COR-L47 (cell line): ENCODE measurements at regions not wholly inside any gene's neighbourhood (a gene's known extent, or its start where the extent isn't known, plus 50 kb on each side); places are given as distances from the start of the nearest gene placed in this dataset.

Experiments used
- DNase-seq: peaks from one replicate; lab custom pipeline; 2025; lab: John Stamatoyannopoulos, UW

DNA sequence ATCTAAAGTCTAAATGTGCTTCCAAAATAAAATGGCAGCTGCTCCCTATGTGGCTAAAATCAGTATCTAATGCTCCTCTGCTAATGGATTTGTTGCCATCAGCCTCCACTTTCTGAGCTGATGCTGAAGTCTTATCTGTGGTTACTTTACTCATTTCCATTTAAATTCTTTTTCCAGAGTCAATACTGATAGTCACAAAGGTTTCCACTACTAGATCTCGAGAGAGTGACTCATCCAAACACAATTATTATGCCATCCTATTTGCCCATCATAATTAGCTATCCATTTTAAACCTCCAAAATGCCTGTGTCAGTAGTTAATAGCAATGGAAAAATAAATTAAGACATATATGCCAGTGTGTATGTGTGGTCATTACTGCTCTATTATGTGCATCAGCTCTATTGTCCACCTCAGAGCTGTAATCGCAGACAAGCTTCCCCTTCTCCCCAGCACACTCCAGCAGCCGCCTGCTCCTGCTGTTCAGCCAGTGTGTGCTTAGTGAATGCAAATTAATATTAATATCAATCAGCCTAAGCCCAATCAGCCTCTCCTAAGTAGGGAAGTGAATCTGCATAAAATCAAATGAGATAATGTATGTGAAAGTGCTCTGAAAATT, 199.8 kb upstream of the ZIC3 start:
- DNase-seq, result peak; percentile 48

GRCh38 chrX:137363559-137363958, 202.4 kb upstream of the ZIC3 start:
- no peak for DNase-seq

DNA sequence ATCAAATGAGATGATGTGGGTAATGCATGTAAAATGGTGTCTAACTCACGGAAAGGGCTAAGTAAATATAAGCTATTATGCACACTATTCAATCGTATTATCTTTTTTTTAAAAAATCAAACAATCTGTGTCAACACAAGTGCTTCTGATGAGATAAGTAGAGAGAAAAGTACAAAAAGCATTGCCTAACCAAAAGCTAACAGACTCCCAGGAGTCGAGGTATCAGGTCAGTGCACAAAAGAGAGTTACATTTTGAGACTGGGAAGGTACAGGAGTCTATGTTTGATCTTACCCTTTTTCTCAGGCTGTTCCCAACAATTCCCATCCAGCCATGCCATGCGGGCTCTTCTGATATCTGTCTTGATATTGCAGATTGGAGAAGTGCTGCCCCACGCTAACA, 203.3 kb upstream of the ZIC3 start:
- DNase-seq, result no peak

DNA sequence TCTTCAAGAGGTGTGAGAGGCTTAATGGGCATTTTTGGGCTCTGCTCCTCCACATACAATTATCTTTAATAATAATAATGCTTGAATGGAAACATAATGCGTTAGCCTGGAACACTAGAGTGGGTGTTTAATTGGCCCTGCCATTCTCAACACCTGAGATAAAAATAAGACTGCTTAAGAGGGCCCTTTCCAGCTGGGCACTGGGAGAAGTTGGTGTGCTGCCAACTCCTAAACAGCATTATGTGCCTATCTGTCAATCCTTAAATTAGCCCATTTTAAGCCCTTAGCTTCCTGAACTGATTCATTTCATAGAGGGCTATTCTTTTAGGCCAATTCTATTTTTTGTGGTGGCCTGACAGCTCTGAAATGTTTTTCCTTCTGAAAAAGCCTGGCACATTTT, 211.1 kb upstream of the ZIC3 start:
- peak; percentile 30 for DNase-seq

DNA sequence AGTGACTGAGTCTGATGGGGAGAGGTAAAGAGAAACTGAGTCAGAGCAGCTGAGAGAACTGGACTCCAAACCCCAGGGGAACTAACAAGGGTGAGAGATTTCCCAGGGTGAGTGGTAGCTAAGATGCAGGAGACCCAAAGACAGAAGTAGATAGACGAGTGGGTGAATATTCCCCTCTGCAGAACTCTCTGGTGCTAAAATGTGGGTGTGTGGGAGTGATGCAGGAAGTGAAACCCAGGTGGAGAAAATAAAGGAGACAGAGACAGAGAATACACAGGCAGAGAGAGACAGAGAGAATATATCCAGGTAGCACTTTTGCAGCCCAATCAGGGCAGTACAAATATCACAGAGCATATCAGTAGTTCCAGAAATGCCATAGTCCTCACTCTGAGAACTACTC, 212.5 kb upstream of the ZIC3 start:
- DNase-seq, result no peak

GRCh38 chrX:137352101-137352660, 213.7 kb upstream of the ZIC3 start:
- no peak for DNase-seq

DNA sequence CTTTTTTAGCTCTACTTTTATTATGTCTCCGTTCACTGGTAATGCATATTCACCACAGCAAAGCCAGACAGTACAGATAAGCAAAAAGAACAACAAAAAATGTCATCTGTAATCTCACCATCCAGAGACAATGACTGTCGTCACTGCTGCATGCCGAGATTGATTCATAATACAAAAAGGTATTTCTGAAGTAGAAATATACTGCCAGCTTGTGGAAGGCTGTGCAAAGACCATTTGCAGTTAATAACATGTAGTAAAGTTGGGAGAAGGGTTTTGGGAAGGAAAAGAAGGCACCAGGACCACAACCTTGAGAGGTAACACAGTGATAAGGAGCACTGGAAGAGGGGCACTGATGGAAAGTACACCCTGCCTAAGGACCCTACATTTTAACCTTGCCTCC, 223.0 kb upstream of the ZIC3 start:
- no peak for DNase-seq

- DNase-seq, result no peak
Observed at GRCh38 chrX:137313627-137314026, 252.3 kb upstream of the ZIC3 start.

DNA sequence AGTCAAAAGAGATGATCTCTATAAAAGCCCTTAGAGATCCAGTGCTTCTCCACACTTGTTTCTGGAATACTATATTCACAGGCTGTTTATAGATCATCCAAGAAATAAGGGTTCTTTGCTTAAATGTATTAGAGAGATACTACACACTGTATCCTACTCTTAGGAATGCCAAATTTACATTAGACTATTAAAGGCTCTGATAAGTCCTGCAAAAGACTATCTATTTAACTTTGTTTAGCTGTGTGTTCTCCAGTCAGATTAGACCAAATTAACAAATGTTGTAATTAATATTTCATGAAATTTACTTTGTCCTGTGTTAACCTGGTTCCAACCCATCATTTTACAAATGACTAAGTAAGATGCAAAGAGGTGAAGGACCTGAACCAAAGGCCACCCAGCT, 260.5 kb upstream of the ZIC3 start:
- no peak for DNase-seq

DNA sequence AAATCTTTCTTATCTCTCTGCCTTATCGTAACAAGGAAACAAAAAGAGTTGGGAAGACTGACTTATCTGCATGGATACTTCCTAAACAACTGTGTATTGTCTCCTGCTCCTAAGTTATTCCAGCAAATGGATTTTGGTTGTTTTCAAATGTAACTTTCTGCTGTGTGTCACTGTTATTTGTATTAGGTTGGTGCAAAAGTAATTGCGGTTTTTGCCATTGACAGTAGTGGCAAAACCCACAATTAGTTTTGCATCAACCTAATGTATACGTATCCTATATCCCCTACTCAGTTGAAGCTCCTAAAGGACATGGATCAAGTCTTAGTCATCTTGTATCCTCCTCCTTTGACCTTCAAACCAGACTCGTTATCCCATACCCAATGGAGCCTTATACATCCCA, 263.4 kb upstream of the GPR101 start:
- DNase-seq, result no peak

DNA sequence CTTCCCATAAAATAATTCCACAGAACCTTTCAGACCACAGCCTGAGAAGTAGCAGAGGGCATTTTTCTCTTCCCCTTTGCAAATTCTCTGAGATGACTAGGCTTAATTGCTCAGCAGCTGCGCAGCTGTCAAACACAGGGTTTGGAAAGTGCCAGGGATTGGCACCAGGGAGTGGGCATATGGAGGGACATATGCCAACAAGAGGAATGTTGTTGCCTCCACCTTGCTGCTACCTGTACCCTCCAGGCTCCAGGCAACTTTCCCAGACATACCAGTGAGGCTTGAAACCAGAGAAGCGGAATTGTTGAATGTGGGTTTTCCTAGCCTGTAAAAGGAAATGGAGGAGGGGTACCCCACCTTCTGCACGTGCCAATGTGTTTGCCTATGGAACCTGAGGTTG, 256.2 kb upstream of the GPR101 start:
- no peak for DNase-seq

GRCh38 chrX:137287191-137287590, 253.4 kb upstream of the GPR101 start:
- no peak for DNase-seq

DNA sequence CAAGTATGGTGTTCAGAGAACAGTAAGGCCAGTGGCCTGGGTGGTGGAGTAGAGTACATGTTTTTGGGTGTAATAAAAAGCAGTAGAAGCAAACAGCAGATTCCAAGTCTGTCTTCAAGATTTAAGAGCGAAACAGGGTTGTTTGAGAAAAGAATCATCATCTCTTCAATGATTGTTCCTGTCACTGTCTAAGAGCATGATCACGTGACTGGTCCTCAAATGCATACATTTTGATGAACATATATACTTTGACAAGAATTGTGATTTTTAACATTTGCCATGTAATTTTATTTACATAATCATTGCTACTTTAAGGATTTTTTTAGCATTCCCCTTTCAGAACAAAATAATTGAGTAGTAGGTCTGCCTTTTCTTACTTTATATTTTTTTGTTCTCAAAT, 252.6 kb upstream of the GPR101 start:
- no peak for DNase-seq

DNA sequence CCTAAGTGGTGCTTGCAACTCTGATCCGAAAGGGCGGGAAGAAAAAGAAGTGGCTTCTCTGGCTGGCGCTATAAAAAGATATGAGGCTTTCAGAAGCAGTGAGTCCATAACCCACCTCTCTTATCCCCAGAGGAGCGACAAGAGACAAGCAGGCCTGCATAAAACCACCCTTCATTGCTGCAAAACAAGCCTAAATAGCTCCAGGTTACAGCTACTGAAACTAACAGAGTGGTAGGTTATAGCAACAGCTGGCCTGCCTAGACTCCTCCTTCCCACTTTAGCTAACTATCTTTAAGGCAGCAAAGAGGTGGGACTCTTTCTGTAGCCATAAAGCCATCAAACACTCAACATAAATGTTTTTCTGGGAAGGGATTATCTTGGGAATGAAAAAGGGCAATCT, 245.0 kb upstream of the GPR101 start:
- no peak for DNase-seq

DNA sequence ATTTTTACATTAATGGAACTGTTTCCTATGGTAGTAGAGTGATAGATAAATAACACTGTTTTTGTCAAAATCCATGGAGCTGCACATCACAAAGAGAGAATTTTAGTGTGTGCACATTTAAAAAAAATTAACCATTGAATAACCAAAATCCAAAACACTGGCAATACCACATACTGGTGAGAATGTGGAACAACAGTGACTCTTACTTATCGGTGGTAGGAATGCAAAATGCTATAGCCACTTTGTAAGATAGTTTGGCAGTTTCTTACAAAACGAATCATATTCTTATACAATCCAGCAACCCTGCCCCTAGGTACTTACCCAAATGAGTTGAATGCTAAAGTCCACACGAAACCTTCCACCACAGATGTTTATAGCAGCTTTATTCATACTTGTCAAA, 229.6 kb upstream of the GPR101 start:
- DNase-seq, result no peak

DNA sequence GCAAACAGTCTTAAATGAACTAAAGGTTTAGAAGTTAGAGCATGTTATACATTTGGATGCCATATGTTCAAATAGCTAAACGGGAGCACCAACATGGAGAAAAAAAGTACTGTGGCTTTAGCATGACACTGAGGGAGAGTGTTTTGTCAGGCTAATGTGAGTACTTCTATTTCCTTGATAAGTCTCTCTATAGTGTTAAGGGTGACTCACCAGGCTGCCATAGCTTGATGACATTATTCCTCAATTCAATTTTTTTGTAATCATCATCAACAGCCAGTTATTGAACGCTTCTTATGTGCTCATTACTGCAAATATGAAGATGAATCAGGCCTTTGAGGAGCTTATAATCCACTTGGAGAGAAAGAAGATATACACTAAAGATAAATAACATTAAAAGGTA, 211.4 kb upstream of the GPR101 start:
- DNase-seq, result no peak

GRCh38 chrX:137236837-137237236, 203.0 kb upstream of the GPR101 start:
- no peak for DNase-seq

- DNase-seq, result no peak
Observed at GRCh38 chrX:137234651-137235402, 201.0 kb upstream of the GPR101 start.

DNA sequence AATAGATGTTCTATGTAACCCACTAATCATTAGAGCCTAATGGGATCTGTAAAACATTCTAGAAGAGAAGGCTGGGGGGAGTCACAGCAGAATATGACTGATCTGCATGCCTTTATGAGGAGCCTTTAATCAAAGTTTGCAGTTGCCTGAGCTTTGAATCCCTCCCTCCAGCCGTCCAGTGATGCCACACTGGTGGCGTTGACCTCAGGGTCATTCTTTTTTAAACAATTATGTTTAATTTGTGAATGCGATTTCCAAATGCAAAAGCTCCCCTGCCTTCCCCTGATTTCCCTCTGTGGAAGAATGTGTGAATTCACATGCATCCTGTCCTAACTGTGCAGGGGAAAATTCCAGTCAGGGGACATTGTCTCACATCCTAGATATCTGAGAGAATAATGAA, 199.7 kb upstream of the GPR101 start:
- no peak for DNase-seq

- no peak for DNase-seq
Observed at GRCh38 chrX:137227151-137227550, 193.4 kb upstream of the GPR101 start.

GRCh38 chrX:137215467-137215866, 181.7 kb upstream of the GPR101 start:
- DNase-seq, result no peak

DNA sequence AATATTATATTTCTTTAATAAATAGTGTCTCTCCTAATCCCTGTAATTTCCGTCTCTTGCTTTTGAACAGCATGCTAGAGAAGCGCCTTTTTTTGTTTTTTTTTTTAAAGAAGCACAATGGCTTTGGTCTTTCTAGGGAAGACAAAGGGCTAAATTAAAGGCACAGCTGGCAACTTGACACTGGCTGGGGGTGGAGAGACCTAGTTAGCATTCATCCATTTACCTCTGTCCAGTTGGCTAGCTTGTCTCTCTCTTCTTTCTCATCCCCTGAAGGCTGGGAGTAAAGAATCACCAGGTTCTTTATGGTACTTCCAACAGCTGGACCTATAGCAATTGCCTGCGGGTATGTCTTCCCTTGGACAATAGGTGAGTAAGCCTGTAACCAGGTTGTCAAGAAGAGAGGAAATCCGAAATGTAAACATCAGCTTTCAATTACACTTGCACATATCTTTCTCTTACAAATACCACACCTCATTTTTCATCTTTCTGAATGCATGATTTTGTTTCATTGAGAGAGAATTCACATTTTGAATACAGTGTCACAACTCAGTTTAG, 178.4 kb upstream of the GPR101 start:
- no peak for DNase-seq

- DNase-seq, result no peak
Observed at GRCh38 chrX:137198040-137198439, 164.2 kb upstream of the GPR101 start.
